ENCODE measurements at regions not wholly inside any gene's neighbourhood (a gene's known extent, or its start where the extent isn't known, plus 50 kb on each side); places are given as distances from the start of the nearest gene placed in this dataset.

DNA sequence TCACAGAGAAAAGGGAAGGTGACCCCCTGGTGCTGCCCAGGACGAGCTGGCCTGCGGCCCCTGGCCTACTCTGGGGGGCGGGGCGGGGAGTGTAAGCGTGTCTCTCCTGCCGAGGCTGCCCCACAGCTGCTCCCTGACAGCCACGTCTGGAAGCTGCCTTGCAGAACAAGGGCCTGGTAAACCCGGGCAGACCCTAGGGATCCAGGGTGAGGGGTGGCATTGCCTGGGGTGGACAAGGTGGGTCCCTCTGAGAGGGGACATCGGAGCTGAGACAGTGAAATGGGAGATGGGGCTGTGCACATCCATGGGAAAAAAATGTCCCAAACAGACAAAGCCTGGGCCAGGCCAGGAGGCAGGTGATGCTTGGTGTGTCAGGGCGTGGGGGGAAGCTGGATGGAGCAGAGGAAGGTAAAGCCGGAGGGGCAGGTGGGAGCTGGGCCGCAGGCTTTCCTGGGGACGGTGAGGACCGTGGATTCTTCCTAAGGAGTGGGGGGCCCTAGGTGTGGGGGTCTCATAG is 66.0 kb upstream of the HDAC4 start:
- TF ChIP-seq, protein P1, sequence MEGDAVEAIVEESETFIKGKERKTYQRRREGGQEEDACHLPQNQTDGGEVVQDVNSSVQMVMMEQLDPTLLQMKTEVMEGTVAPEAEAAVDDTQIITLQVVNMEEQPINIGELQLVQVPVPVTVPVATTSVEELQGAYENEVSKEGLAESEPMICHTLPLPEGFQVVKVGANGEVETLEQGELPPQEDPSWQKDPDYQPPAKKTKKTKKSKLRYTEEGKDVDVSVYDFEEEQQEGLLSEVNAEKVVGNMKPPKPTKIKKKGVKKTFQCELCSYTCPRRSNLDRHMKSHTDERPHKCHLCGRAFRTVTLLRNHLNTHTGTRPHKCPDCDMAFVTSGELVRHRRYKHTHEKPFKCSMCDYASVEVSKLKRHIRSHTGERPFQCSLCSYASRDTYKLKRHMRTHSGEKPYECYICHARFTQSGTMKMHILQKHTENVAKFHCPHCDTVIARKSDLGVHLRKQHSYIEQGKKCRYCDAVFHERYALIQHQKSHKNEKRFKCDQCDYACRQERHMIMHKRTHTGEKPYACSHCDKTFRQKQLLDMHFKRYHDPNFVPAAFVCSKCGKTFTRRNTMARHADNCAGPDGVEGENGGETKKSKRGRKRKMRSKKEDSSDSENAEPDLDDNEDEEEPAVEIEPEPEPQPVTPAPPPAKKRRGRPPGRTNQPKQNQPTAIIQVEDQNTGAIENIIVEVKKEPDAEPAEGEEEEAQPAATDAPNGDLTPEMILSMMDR (IDR thresholded peaks at IDR 0.05): no peak
- TF ChIP-seq POLR2A (IDR thresholded peaks at IDR 0.05): no peak

Data from testis (tissue), 2 donors.